Stimulated activated memory B cell treated with anti-CD40 and anti-IgM and Interleukin-4, amounts not matched to agents 10 μg/mL and 1 μg/mL and 100 μg/mL, for 72 hours (primary cell): ENCODE measurements at regions not wholly inside any gene's neighbourhood (a gene's known extent, or its start where the extent isn't known, plus 50 kb on each side); places are given as distances from the start of the nearest gene placed in this dataset.

Experiments used
- ATAC-seq: fragments of 150-1000 bp; cut with Tn5 transposase; 2 replicates; pipeline ENCODE4 v1.10.0; 2021
- H3K27ac Mint-ChIP-seq: one replicate; pipeline ENCODE4 v1.8.0; 2022; ENCODE audit warnings: mild to moderate bottlenecking, mixed read lengths
- H3K27me3 Mint-ChIP-seq: one replicate; pipeline ENCODE4 v1.8.0; 2022; ENCODE audit warnings: mixed read lengths
- H3K36me3 Mint-ChIP-seq: one replicate; pipeline ENCODE4 v1.8.0; 2022; ENCODE audit warnings: mixed read lengths
- H3K4me1 Mint-ChIP-seq: one replicate; pipeline ENCODE4 v1.8.0; 2022; ENCODE audit warnings: mixed read lengths
- H3K4me3 Mint-ChIP-seq: one replicate; pipeline ENCODE4 v1.8.0; 2022; ENCODE audit warnings: mild to moderate bottlenecking, moderate library complexity, mixed read lengths
- H3K9me3 Mint-ChIP-seq: one replicate; pipeline ENCODE4 v1.8.0; 2022; ENCODE audit warnings: mixed read lengths

DNA sequence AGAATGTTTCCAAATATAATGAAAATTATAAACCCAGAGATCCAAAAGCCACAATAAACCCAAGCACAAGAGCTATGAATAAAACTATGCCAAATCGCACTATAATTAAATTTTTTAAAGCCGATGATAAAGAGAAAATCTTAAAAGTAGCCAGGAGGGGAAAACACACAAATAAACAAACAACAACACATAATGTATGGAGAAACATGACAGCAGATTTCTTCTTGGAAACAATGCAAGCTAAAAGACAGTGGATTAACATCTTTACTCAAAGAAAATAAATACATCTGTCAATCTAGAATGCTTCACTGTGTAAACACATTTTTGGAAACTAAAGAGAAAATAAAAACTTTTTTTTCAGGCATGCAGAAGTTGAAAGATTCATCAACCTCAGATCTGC is 53.0 kb upstream of the SMOX start:
- peaks cover 59% of the 10 kb centered on the region for H3K27me3 Mint-ChIP-seq
- no peaks in the 10 kb centered on the region for H3K4me1 Mint-ChIP-seq
- ATAC-seq, result no peak
- peaks cover 4% of the 10 kb centered on the region for H3K9me3 Mint-ChIP-seq
- H3K27ac Mint-ChIP-seq, result no peak overlapping the region
- H3K36me3 Mint-ChIP-seq, result no peaks in the 10 kb centered on the region
- H3K4me3 Mint-ChIP-seq, result no peak overlapping the region

DNA sequence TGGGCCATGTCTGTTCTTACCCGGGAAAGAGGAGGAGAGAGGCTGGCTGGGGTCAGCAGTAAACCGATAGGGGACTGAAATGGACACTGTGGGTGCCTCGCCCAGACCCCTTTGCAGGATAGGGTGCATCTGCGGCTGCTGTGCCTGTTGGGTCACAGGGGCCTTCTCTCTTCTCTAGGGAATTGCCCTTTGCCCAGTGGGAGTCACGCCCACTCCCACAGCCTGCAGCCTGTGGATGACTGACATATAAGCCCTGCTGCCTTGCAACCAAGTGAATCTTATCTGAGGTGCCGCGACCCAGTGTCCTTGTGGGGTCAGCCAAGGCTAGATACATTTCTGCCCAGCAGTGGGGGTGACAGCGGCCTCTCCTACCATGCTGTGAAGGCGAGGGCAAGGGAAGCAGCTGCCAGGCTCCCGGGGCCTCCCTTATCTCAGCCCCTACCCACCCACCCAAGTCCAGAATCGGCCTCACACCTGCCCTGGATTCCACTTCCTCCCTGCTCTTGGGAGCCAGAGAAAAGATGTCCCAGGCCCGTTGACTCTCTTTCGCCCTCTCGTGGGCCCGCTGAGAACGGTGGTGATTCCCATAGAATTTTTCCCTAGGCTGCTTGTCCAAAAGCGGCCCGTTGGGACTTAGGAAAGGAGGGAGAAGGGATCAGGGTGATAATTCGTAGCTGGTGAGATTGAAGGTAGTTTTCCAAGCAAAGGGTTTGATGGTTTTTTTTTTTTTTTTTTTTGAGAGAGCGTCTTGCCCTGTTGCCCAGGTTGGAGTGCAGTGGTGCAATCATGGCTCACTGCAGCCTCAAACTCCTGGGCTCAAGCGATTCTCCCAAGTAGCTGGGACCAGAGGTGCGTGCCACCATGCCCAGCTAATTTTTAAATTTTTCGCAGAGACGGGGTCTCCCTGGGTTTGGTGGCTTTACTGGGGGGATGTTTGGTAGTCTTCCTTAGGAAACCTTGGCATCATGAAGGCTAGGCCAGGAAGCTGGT is 56.8 kb upstream of the SMOX start:
- peaks cover 52% of the 10 kb centered on the region for H3K27me3 Mint-ChIP-seq
- peaks cover 4% of the 10 kb centered on the region for H3K9me3 Mint-ChIP-seq

DNA sequence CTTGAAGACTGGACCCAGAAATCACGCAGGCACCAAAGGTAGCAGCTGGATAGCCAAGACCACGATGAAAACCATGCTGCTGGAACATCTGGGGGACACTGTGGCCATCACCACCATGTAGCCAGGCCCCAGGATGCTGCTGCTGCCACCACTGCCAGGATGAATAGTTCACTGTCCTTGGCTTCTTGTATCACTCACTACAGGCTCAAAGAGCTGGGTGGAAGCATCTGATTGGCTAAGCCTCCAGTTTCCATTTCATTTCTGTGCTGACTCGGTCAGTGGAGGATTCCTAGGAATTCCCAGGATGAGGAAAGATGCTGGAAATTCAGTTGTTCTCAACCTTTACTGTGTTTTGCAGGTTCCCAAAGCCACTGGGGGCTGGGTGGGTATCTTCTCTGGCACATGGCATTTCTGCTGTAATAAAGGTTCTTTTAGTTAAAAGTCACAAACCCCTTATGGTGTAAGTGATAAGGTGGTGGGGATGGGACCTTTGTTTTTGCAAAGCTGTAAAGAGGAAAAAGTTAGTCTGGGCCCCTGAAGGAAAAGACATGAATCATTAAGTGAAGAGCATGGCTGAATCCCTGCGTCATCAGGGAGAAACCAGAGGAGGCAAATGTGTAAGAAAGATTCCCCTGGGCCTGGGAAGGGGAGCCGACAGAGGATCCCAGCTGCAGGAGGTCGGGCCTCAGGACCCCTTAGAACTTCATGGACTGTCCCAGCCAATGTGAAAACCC is 57.7 kb upstream of the SMOX start:
- Mint-ChIP-seq H3K27me3 (peaks cover 51% of the 10 kb centered on the region), H3K4me1 (no peaks in the 10 kb centered on the region), H3K9me3 (peaks cover 4% of the 10 kb centered on the region), H3K36me3 (no peaks in the 10 kb centered on the region), H3K4me3 (no peak overlapping the region), H3K27ac (no peak overlapping the region)
- no peak for ATAC-seq

More for the DNA sequence above, 56.8 kb upstream of the SMOX start:
- no peak overlapping the region for H3K4me3 Mint-ChIP-seq
- no peaks in the 10 kb centered on the region for H3K36me3 Mint-ChIP-seq
- no peak overlapping the region for H3K27ac Mint-ChIP-seq
- ATAC-seq, result no peak
- H3K4me1 Mint-ChIP-seq, result no peaks in the 10 kb centered on the region

DNA sequence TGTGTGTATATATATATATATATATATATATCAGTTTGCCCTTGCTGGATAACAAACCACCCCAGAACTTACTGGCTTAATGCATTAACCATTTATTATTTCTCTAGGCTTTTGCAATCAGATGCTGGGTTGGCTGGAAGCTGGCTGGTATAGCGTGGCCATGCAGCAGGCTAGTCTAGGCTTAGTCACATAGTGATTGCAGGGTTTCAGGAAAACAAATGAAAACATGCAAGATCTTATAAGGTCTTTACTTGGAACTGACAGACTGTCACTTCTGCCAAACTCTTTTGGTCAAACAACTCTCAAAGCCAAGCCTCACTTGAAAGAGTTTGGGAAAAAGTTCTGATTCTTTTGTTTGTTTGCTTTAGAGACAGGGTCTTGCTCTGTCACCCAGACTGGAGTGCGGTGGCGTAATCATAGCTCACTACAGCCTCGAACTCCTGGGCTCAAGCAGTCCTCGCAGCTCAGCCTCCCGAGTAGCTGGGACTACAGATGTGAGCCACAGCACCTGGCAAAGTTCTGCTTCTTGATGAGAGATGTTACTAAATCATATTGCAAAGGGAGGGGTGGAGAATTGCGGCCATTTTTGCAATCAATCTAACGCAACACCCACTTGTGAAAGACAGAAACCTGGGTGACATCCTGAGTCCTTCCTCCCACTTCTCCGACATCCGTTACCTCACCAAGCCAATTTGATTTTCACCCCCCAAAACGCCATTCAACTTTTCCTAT is 58.7 kb upstream of the SMOX start:
- H3K4me3 Mint-ChIP-seq, result no peak overlapping the region
- ATAC-seq, result no peak
- peaks cover 41% of the 10 kb centered on the region for H3K27me3 Mint-ChIP-seq
- H3K36me3 Mint-ChIP-seq, result no peaks in the 10 kb centered on the region
- no peaks in the 10 kb centered on the region for H3K9me3 Mint-ChIP-seq
- no peak overlapping the region for H3K27ac Mint-ChIP-seq
- peaks cover 9% of the 10 kb centered on the region for H3K4me1 Mint-ChIP-seq

DNA sequence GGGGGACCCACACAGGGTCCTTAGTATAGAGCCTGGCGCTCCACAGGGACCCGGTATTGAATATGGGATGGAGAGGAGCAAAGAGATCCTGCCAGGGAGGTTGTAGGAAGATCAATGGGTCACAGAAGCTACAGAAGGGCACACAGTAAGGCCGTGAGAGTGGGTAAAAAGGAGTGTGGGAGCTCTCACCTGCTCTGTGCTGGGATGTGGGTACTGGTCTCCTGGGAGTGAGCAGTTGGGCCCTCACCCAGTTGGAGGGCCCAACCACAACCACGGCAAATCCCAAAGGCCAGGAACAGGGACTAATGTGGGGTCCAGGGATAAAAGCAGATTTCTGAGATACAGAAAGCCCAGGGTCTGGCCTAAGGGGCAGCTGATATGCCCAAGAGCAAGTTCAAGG is 59.9 kb upstream of the SMOX start:
- H3K36me3 Mint-ChIP-seq, result no peaks in the 10 kb centered on the region
- no peak for ATAC-seq
- H3K4me3 Mint-ChIP-seq, result no peak overlapping the region
- peaks cover 38% of the 10 kb centered on the region for H3K27me3 Mint-ChIP-seq
- no peaks in the 10 kb centered on the region for H3K9me3 Mint-ChIP-seq
- H3K4me1 Mint-ChIP-seq, result peaks cover 10% of the 10 kb centered on the region
- no peak overlapping the region for H3K27ac Mint-ChIP-seq

DNA sequence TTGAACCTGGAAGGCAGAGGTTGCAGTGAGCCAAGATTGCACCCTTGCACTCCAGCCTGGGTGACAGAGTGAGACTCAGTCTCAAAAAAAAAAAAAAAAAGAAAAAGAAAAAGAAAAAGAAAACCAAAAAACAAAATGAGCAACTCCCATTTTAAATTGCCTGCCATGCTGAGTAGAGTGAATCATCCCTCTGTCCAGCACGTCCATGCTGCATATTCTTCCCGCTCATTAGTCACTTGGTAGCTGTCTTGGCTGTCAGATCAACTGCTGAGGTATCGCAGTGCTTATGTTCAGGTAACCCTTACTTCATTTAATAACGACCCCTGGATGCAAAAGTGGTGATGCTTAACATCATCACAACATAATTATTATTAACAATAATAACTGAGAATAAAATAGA is 60.7 kb upstream of the SMOX start:
- Mint-ChIP-seq H3K27me3 (peaks cover 33% of the 10 kb centered on the region), H3K9me3 (no peaks in the 10 kb centered on the region), H3K36me3 (no peaks in the 10 kb centered on the region), H3K4me3 (no peak overlapping the region), H3K27ac (no peak overlapping the region), H3K4me1 (peaks cover 10% of the 10 kb centered on the region)
- ATAC-seq, result no peak

DNA sequence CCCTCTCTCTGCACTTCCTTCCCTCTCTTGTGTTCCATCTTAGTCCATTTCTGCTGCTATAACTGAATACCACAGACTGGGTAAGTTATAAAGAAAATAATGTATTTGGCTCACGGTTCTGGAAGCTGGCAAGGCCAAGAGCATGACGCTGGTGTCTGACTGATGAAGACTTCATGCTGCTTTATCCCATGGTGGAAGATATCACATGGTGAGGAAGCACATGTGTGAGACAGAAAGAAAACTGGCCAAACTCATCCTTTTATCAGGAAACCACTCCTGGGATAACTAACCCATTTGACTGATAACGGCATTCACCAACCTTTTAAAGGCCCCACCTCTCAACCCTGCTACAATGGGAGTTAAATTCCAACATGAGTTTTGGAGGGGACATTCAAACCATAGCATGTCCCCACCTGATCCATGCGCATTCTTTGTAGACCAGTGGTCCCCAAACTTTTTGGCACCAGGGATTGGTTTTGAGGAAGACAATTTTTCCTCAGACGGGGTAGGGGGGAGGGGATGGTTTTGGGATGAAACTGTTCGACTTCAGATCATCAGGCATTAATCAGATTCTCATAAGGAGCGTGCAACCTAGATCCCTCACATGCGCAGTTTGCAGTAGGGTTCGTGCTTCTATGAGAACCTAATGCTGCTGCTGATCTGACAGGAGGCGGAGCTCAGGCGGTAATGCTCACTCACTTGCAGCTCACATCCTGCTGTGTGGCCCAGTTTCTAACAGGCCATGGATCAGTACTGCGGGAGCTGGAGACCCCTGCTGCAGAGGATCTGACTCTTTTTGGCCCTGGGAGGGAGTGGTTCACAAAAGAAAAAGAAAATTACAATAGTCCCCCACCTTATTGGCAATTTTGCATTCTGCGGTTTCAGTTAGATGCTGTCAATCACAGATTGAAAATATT is 61.6 kb upstream of the SMOX start:
- Mint-ChIP-seq H3K9me3 (no peaks in the 10 kb centered on the region), H3K36me3 (no peaks in the 10 kb centered on the region), H3K27me3 (peaks cover 32% of the 10 kb centered on the region), H3K27ac (no peak overlapping the region), H3K4me3 (no peak overlapping the region), H3K4me1 (peaks cover 18% of the 10 kb centered on the region)
- ATAC-seq, result no peak

DNA sequence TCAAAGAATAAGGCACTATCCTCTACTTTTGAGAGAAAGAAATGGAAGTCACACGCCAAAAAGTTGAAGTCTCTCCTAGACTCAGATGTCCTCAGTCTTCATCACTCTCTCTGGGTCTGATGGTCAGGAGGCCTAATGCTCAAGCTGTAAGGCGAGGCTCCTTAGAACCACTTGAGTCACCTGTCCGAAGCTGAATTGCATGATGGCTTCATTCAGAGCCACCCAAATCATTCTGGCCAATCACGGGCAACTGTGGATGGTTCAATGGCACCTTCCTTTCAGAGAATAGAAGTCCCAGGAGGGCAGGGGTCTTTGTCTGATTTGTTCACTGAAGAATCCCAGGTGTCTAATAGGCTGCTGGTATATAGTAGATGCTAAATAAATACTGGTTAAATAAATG is 63.9 kb upstream of the SMOX start:
- H3K27ac Mint-ChIP-seq, result no peak overlapping the region
- H3K9me3 Mint-ChIP-seq, result peaks cover 4% of the 10 kb centered on the region
- peaks cover 30% of the 10 kb centered on the region for H3K27me3 Mint-ChIP-seq
- peaks cover 6% of the 10 kb centered on the region for H3K36me3 Mint-ChIP-seq
- peaks cover 24% of the 10 kb centered on the region for H3K4me1 Mint-ChIP-seq
- no peak overlapping the region for H3K4me3 Mint-ChIP-seq
- ATAC-seq, result no peak

DNA sequence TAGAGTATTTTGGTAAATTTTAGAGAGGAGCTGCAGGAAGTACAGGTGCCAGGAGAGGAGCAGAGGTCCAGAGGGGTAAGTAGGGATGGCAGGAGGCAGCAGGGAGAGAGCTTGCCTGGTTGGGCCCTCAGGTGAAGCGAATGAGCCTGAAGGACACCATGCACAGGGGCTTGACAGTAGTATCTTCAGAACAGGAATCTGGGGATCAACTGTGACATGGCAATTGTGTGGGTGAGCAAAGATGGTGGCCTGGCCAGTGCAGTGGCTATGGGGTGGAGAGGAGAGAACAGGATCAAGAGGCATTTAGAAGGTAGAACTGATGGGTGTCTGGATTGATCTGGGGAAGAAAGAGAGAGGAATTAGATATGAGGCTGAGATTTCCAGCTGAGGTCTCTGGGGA is 64.5 kb upstream of the SMOX start:
- Mint-ChIP-seq H3K4me1 (peaks cover 24% of the 10 kb centered on the region), H3K36me3 (peaks cover 6% of the 10 kb centered on the region), H3K9me3 (peaks cover 4% of the 10 kb centered on the region), H3K4me3 (no peak overlapping the region), H3K27ac (peak overlapping the region; percentile 2), H3K27me3 (peaks cover 30% of the 10 kb centered on the region)
- no peak for ATAC-seq

DNA sequence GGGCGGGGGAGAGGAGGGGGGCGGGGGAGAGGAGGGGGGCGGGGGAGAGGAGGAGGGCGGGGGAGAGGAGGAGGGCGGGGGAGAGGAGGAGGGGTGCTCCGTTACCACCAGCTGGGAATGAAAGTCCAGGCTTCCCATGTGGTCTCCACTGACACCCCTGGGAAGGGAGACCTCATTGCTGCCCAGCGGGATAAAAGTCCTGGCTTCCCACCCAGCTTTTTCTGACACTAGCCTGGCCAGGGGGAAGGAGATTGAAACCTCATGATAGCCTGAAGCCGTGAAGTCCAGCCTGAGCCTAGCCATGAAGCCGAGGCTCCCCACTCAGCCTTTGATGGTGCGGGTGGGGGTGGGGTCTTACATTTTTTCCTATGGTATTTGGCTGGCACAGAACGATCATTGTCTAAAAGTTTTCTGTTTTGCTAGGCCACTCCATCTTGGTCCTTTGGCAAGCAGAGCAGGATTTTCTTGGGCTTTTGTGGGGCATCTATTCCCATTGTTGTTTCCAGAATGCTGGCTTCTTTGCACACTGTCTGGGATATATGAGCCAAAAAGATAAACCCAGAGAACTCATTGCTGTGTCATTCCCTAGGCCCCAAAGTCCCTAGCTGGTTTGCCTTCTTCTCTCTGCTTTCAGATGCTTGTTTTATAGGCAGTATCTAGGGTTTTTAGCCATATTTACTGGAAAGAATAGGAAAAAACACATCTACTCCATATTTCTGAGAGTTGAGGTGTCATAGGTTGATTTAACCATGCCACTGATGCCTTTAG is 65.3 kb upstream of the SMOX start:
- peaks cover 24% of the 10 kb centered on the region for H3K4me1 Mint-ChIP-seq
- H3K36me3 Mint-ChIP-seq, result peaks cover 6% of the 10 kb centered on the region
- H3K27ac Mint-ChIP-seq, result peak overlapping the region; percentile 2
- ATAC-seq, result no peak
- peaks cover 35% of the 10 kb centered on the region for H3K27me3 Mint-ChIP-seq
- no peak overlapping the region for H3K4me3 Mint-ChIP-seq
- peaks cover 4% of the 10 kb centered on the region for H3K9me3 Mint-ChIP-seq

DNA sequence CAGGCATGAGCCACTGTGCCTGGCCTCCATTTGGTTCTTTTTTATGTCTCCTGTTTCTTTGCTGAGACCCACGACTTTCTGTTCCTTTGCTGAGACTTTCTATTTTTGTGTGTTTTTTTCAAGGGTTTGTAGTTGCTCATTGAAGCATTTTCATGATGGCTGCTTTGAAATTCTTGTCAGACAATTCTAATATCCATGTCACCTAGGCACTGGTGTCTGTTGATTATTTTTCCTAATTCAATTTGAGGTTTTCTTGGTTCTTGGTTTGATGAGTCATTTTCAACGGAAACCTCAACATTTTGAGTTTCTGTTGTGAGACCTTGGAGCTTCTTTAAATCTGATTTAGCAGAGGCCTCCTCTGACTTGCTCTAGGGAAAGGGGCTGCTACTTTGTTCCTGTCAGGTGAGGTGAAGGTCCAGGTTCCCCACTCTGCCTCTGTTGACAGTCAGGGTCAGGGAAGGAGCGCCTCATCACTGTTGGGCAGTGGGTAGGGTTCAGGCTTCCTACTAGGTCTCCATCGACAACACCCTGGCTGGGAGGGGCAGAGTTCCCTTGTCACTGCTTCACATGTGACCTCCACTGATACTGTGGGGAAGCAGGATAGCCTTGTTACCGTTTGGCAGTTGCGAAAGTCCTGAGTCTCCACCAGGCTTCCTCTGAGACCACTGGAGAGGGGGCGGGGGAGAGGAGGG is 66.1 kb upstream of the SMOX start:
- Mint-ChIP-seq H3K4me1 (peaks cover 24% of the 10 kb centered on the region), H3K36me3 (peaks cover 6% of the 10 kb centered on the region), H3K4me3 (peak overlapping the region; percentile 11), H3K27me3 (peaks cover 42% of the 10 kb centered on the region), H3K9me3 (peaks cover 4% of the 10 kb centered on the region), H3K27ac (peak overlapping the region; percentile 69)
- ATAC-seq, result peak; percentile 69

DNA sequence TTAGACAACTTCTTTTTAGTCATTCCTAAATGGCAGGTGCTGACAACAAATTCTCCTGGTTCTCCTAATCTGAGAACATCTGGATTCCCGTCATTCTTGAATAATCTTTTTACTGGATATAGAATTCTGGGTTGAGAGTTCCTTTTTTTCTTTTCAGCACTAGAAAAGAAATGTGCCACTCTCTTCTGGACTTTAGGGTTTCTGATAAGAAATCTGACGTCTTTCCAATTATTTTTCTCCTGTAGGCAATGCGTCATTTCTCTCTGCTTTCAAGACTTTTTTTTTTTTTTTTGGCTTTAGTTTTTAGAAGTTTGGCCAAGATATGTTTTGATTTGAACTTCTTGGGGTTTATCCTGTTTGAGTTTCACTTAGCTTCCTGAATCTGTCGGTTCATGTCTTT is 66.1 kb upstream of the RNF24 start:
- Mint-ChIP-seq H3K36me3 (peaks cover 6% of the 10 kb centered on the region), H3K27me3 (peaks cover 47% of the 10 kb centered on the region), H3K4me1 (peaks cover 24% of the 10 kb centered on the region), H3K9me3 (peaks cover 4% of the 10 kb centered on the region), H3K27ac (peak overlapping the region; percentile 69), H3K4me3 (no peak overlapping the region)
- ATAC-seq, result no peak

DNA sequence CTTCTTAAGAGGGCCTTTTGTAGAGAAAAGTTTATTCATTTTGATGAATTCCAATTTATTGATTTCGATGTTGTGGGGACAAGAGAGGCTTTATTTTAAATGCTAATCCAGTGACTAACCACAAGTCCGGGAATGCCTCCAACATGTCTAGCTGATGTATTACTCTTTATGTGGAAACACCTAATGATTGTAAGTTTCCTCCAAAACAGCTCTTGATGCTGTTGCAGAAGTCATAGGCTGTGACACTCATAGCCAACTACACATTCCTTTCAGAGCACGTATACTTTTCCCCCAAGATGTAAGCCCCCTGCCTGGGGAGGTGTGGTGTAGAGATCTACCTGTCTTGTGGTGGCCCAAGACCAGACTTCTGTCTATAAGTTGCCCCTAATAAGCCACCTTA is 61.3 kb upstream of the RNF24 start:
- peaks cover 2% of the 10 kb centered on the region for H3K9me3 Mint-ChIP-seq
- H3K27me3 Mint-ChIP-seq, result peaks cover 40% of the 10 kb centered on the region

More for the DNA sequence above, 61.3 kb upstream of the RNF24 start:
- H3K4me1 Mint-ChIP-seq, result peaks cover 2% of the 10 kb centered on the region
- no peak for ATAC-seq
- H3K4me3 Mint-ChIP-seq, result no peak overlapping the region
- peaks cover 3% of the 10 kb centered on the region for H3K36me3 Mint-ChIP-seq
- no peak overlapping the region for H3K27ac Mint-ChIP-seq
